Heart left ventricle (tissue), 13 donors: ENCODE measurements at regions not wholly inside any gene's neighbourhood (a gene's known extent, or its start where the extent isn't known, plus 50 kb on each side); places are given as distances from the start of the nearest gene placed in this dataset.

Experiments used
- POLR2A ChIP-seq, 2 donors: fragments of 450-650 bp; IDR thresholded peaks; one replicate each; pipeline ENCODE4 v1.6.1; 2017; ENCODE audit warnings: antibody characterized with exemption in 2 of 2, mild to moderate bottlenecking in 2 of 2, moderate library complexity in 2 of 2
- TF ChIP-seq, protein P1 (sequence below), 12 donors: fragments of 200-600 bp; sonication (generic) in 4 of 12; IDR thresholded peaks; one replicate each; pipeline versions ENCODE4 v1.5.0 to v1.8.0; 2018 to 2022; ENCODE audit warnings: antibody characterized with exemption in 12 of 12, mild to moderate bottlenecking in 5 of 12
- donor health status: ischemic (EF 13 %, LVEDD 7.1; RV severe dilation, severe dysfunction).
- donor health status: DM: no; HTN: yes; CAD: no.
- donor health status: DM: no; HTN: no; CAD: no.
- donor health status: ischemic (EF 25% LVEDD 6.9; RV normal size, moderate dysfunction).
- donor health status: ischemic (EF 25% LVEDD 5.7; RV mildly dilated, moderate dysfunction).
- donor health status: ischemic (EF 35%, LVEDD 5.7; RV mildly dilated, moderate dysfunction).
- donor health status: nonischemic (EF 11% LVEDD 7.7; RV severe dilation, severe dysfunction).
- donor health status: DM: yes; HTN: yes; CAD: no.
- donor health status: PGD.
- donor health status: ischemic (EF 29% LVEDD 5.4; RV normal size, mild dysfunction).
- donor health status: nonischemic (EF 23%, LVEDD 6.1; RV moderate dilation, normal function).

DNA sequence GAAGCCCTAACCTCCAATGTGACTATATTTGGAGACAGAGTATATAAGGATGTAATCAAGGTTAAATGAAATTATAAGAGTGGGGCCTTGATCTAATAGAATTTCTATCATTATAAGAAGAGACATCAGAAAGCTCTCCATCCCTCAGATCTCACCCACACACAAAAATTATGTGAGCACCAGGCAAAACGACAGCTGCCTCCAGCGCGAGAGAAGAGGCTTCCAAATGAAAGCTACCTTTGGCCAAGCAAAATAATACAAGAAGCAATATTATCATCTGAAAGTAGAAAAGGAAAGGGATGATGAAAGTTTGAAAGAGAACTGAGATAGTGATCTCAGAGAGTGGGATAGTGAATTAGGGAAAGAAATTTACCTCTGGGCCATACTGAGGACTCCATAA, 1192.5 kb downstream of the NXPH1 start:
- TF ChIP-seq POLR2A (IDR thresholded peaks at IDR 0.05): no peak
- TF ChIP-seq, protein P1, sequence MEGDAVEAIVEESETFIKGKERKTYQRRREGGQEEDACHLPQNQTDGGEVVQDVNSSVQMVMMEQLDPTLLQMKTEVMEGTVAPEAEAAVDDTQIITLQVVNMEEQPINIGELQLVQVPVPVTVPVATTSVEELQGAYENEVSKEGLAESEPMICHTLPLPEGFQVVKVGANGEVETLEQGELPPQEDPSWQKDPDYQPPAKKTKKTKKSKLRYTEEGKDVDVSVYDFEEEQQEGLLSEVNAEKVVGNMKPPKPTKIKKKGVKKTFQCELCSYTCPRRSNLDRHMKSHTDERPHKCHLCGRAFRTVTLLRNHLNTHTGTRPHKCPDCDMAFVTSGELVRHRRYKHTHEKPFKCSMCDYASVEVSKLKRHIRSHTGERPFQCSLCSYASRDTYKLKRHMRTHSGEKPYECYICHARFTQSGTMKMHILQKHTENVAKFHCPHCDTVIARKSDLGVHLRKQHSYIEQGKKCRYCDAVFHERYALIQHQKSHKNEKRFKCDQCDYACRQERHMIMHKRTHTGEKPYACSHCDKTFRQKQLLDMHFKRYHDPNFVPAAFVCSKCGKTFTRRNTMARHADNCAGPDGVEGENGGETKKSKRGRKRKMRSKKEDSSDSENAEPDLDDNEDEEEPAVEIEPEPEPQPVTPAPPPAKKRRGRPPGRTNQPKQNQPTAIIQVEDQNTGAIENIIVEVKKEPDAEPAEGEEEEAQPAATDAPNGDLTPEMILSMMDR (IDR thresholded peaks at IDR 0.05): no peak
